HepG2 (cell line): ENCODE measurements at regions not wholly inside any gene's neighbourhood (a gene's known extent, or its start where the extent isn't known, plus 50 kb on each side); places are given as distances from the start of the nearest gene placed in this dataset.

Experiments used
- ATF7 ChIP-seq, 2 experiments: fragments of 450-650 bp in 1 of 2; sonication (generic) in 1 of 2; formaldehyde crosslinking in 1 of 2; IDR thresholded peaks; 2 replicates each; pipeline versions ENCODE4 v1.4.0 to v1.6.1; 2016 to 2020; ENCODE audit warnings: antibody characterized with exemption in 1 of 2, mild to moderate bottlenecking in 1 of 2, missing genetic modification reagents in 1 of 2
- HNF4G ChIP-seq, 2 experiments: sonication (generic) in 1 of 2; formaldehyde crosslinking in 1 of 2; IDR thresholded peaks; 2 replicates each; pipeline versions ENCODE4 v1.4.0 to v1.6.1; 2011 to 2020; ENCODE audit warnings: borderline replicate concordance in 2 of 2, low read depth in 2 of 2, mild to moderate bottlenecking in 2 of 2, low read length in 1 of 2, missing genetic modification reagents in 1 of 2, moderate library complexity in 1 of 2
- HNRNPH1 ChIP-seq: fragments of 200-400 bp; formaldehyde crosslinking; optimal IDR thresholded peaks from 2 replicates; pipeline ENCODE3; 2017; ENCODE audit warnings: mild to moderate bottlenecking, low read depth, low read length
- ISL2 ChIP-seq: sonication (generic); formaldehyde crosslinking; IDR thresholded peaks from 2 replicates; pipeline ENCODE4 v1.5.0; 2020; ENCODE audit warnings: missing genetic modification reagents
- KDM5A ChIP-seq: fragments of 200-600 bp; sonication (generic); IDR thresholded peaks from 2 replicates; pipeline ENCODE4 v1.7.0; 2018; ENCODE audit warnings: antibody characterized with exemption, mild to moderate bottlenecking, low read length, borderline replicate concordance
- KDM5B ChIP-seq: sonication (generic); formaldehyde crosslinking; IDR thresholded peaks from 2 replicates; pipeline ENCODE4 v1.4.0; 2020; ENCODE audit warnings: missing genetic modification reagents, mild to moderate bottlenecking, borderline replicate concordance
- KLF6 ChIP-seq: IDR thresholded peaks from 2 replicates; pipeline ENCODE4 v1.8.0; 2016; ENCODE audit warnings: missing biosample characterization, missing genetic modification reagents
- MBNL3 ChIP-seq: fragments of 250-450 bp; sonication (Bioruptor Pico); conservative IDR thresholded peaks from 2 replicates; pipeline ENCODE4 v1.8.0; 2022; ENCODE audit warnings: mild to moderate bottlenecking, inconsistent platforms
- MXI1 ChIP-seq: IDR thresholded peaks from 3 replicates; pipeline ENCODE4 v1.6.1; 2012; ENCODE audit warnings: low read depth, low read length, inconsistent platforms, borderline replicate concordance
- NFE2 ChIP-seq: sonication (generic); formaldehyde crosslinking; IDR thresholded peaks from 2 replicates; pipeline ENCODE4 v1.4.0; 2020; ENCODE audit warnings: missing genetic modification reagents
- SALL1 ChIP-seq: sonication (generic); formaldehyde crosslinking; IDR thresholded peaks from 2 replicates; pipeline ENCODE4 v1.8.0; 2022; ENCODE audit warnings: mild to moderate bottlenecking, missing genetic modification reagents
- SNAPC2 ChIP-seq: sonication (generic); formaldehyde crosslinking; IDR thresholded peaks from 2 replicates; pipeline ENCODE4 v1.8.1; 2022; ENCODE audit warnings: mild to moderate bottlenecking, missing genetic modification reagents
- SP5 ChIP-seq: IDR thresholded peaks from 2 replicates; pipeline ENCODE4 v1.6.1; 2016; ENCODE audit warnings: low read depth, borderline replicate concordance
- ZIK1 ChIP-seq: sonication (generic); formaldehyde crosslinking; IDR thresholded peaks from 2 replicates; pipeline ENCODE4 v1.5.0; 2020; ENCODE audit warnings: mild to moderate bottlenecking, low read depth, missing genetic modification reagents, borderline replicate concordance
- ZNF543 ChIP-seq: sonication (generic); formaldehyde crosslinking; IDR thresholded peaks from 2 replicates; pipeline ENCODE4 v1.4.0; 2020; ENCODE audit warnings: mild to moderate bottlenecking, missing genetic modification reagents
- ZNF570 ChIP-seq: sonication (generic); formaldehyde crosslinking; IDR thresholded peaks from 2 replicates; pipeline ENCODE4 v1.4.0; 2020; ENCODE audit warnings: mild to moderate bottlenecking, missing genetic modification reagents, borderline replicate concordance
- ZNF598 ChIP-seq: sonication (generic); formaldehyde crosslinking; IDR thresholded peaks from 2 replicates; pipeline ENCODE4 v1.5.1; 2020; ENCODE audit warnings: mild to moderate bottlenecking, missing genetic modification reagents, borderline replicate concordance
- ZNF652 ChIP-seq: IDR thresholded peaks from 2 replicates; pipeline ENCODE4 v1.6.1; 2016; ENCODE audit warnings: low read depth, borderline replicate concordance
- ZNF7 ChIP-seq: IDR thresholded peaks from 2 replicates; pipeline ENCODE4 v1.6.1; 2016; ENCODE audit warnings: missing biosample characterization, missing genetic modification reagents
- ZNF775 ChIP-seq: sonication (generic); formaldehyde crosslinking; IDR thresholded peaks from 2 replicates; pipeline ENCODE4 v1.4.0; 2020; ENCODE audit warnings: missing genetic modification reagents, mild to moderate bottlenecking, moderate library complexity, borderline replicate concordance
- ZNF776 ChIP-seq: sonication (generic); formaldehyde crosslinking; IDR thresholded peaks from 2 replicates; pipeline ENCODE4 v1.4.0; 2020; ENCODE audit warnings: mild to moderate bottlenecking, missing genetic modification reagents
- ZNF850 ChIP-seq: sonication (generic); formaldehyde crosslinking; conservative IDR thresholded peaks from 2 replicates; pipeline ENCODE4 v1.9.0; 2021; ENCODE audit warnings: mild to moderate bottlenecking, missing genetic modification reagents
- TF ChIP-seq, protein P1 (sequence below): sonication (generic); formaldehyde crosslinking; IDR thresholded peaks from 2 replicates; pipeline ENCODE4 v1.5.0; 2020; ENCODE audit warnings: missing genetic modification reagents, mild to moderate bottlenecking, borderline replicate concordance
- TF ChIP-seq, protein P2 (sequence below): IDR thresholded peaks from 2 replicates; pipeline ENCODE4 v1.6.1; 2016; ENCODE audit warnings: low read depth
- TF ChIP-seq, protein P3 (sequence below): sonication (generic); formaldehyde crosslinking; IDR thresholded peaks from 2 replicates; pipeline ENCODE4 v1.4.0; 2020; ENCODE audit warnings: missing genetic modification reagents

DNA sequence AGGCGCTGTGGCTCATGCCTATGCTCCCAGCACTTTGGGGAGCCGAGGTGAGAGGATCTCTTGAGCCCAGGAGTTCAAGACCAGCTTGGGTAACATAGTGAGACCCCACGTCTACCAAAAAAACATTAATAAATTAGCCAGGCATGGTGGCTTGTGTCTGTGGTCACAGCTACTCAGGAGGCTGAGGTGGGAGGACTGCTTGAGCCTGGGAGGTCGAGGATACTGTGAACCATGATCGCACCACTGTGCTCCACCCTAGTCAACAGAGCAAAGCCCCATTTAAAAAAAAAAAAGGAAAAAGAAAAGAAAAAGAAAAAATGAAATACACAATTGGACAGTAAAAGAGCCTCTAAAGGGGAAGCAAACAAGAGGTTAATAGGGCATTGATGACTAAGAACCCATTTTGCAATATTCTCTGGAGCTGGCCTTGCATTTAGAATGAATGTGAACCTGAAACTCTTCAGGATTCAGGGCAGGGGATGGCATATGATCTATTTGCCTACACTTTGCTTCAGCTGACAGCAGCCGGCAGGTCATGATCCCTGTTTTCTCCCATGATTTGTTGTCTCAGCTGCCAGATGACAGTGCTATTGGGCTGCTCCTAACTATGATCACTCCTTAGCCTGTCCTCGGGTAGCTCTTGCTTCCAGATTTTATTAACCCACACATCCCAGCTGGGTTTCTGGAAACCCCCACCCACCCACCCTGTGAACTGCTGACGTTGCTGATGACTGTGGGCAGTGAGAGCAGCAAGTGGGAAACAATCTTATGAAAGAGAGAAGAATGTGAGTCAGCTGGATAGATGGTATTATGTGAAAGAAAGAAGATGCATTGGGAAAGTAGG lies 83.8 kb upstream of the ELOVL5 start (continued):
- TF ChIP-seq ATF7 (IDR thresholded peaks at IDR 0.05) = no peak
- TF ChIP-seq ATF7 (CRISPR knock-in tag; IDR thresholded peaks at IDR 0.05) = no peak
- TF ChIP-seq HNF4G (IDR thresholded peaks at IDR 0.05; ENCODE audit: borderline replicate concordance, low read depth, low read length) = peak; percentile 32; the same call in 1 of the 2 replicates
- TF ChIP-seq HNF4G (CRISPR knock-in tag; IDR thresholded peaks at IDR 0.05; ENCODE audit: borderline replicate concordance, low read depth) = no peak
- TF ChIP-seq, protein P1, sequence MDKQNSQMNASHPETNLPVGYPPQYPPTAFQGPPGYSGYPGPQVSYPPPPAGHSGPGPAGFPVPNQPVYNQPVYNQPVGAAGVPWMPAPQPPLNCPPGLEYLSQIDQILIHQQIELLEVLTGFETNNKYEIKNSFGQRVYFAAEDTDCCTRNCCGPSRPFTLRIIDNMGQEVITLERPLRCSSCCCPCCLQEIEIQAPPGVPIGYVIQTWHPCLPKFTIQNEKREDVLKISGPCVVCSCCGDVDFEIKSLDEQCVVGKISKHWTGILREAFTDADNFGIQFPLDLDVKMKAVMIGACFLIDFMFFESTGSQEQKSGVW = no peak
- no peak for TF ChIP-seq HNRNPH1
- TF ChIP-seq ZNF598 (CRISPR knock-in tag) = no peak
- no peak for TF ChIP-seq NFE2
- no peak for TF ChIP-seq ZNF776
- TF ChIP-seq ISL2 (CRISPR knock-in tag) = peak; percentile 62; the same call in 1 of the 2 replicates
- TF ChIP-seq, protein P2, sequence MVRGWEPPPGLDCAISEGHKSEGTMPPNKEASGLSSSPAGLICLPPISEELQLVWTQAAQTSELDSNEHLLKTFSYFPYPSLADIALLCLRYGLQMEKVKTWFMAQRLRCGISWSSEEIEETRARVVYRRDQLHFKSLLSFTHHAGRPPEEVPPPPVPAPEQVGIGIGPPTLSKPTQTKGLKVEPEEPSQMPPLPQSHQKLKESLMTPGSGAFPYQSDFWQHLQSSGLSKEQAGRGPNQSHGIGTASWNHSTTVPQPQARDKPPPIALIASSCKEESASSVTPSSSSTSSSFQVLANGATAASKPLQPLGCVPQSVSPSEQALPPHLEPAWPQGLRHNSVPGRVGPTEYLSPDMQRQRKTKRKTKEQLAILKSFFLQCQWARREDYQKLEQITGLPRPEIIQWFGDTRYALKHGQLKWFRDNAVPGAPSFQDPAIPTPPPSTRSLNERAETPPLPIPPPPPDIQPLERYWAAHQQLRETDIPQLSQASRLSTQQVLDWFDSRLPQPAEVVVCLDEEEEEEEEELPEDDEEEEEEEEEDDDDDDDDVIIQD = peak; percentile 78; the same call in 1 of the 2 replicates
- TF ChIP-seq MBNL3 (CRISPR knock-in tag) = no peak
- no peak for TF ChIP-seq KDM5B (CRISPR knock-in tag)
- no peak for TF ChIP-seq KLF6 (CRISPR knock-in tag)
- TF ChIP-seq, protein P3, sequence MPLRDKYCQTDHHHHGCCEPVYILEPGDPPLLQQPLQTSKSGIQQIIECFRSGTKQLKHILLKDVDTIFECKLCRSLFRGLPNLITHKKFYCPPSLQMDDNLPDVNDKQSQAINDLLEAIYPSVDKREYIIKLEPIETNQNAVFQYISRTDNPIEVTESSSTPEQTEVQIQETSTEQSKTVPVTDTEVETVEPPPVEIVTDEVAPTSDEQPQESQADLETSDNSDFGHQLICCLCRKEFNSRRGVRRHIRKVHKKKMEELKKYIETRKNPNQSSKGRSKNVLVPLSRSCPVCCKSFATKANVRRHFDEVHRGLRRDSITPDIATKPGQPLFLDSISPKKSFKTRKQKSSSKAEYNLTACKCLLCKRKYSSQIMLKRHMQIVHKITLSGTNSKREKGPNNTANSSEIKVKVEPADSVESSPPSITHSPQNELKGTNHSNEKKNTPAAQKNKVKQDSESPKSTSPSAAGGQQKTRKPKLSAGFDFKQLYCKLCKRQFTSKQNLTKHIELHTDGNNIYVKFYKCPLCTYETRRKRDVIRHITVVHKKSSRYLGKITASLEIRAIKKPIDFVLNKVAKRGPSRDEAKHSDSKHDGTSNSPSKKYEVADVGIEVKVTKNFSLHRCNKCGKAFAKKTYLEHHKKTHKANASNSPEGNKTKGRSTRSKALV (CRISPR knock-in tag) = no peak
- TF ChIP-seq KDM5A = no peak
- peak; percentile 81 for TF ChIP-seq SALL1 (CRISPR knock-in tag)
- TF ChIP-seq ZNF652 (CRISPR knock-in tag) = peak; percentile 97
- no peak for TF ChIP-seq SNAPC2 (CRISPR knock-in tag)
- no peak for TF ChIP-seq ZNF7 (CRISPR knock-in tag)
- TF ChIP-seq ZNF543 (CRISPR knock-in tag) = no peak
- TF ChIP-seq ZNF775 (CRISPR knock-in tag) = no peak
- no peak for TF ChIP-seq ZNF570 (CRISPR knock-in tag)
- TF ChIP-seq ZIK1 = 0 out of 2 replicates have a peak, but pooled peaks have one; percentile 33
- no peak for TF ChIP-seq ZNF850 (CRISPR knock-in tag)
- TF ChIP-seq MXI1 = peak; percentile 61; the same call in 1 of the 3 replicates
- TF ChIP-seq SP5 (CRISPR knock-in tag) = 0 out of 2 replicates have a peak, but pooled peaks have one; percentile 30
